ENCODE measurements at regions not wholly inside any gene's neighbourhood (a gene's known extent, or its start where the extent isn't known, plus 50 kb on each side); places are given as distances from the start of the nearest gene placed in this dataset.

- DNase-seq (no peak), ATAC-seq (no peak)
- no peaks in the 10 kb centered on the region for H3K27me3 ChIP-seq (ENCODE audit: low read depth)
- H3K27ac ChIP-seq, result no peak overlapping the region
- intact Hi-C loops (cut with DNase I), result loop anchor here (10.0 kb wide), 1 partner anchor 953 kb away; no protein-coding TSS in a partner anchor
- no peak overlapping the region for H3K4me3 ChIP-seq
- no peaks in the 10 kb centered on the region for H3K36me3 ChIP-seq
- TF ChIP-seq CTCF (IDR thresholded peaks at IDR 0.05), result no peak
- H3K4me1 ChIP-seq, result no peaks in the 10 kb centered on the region
- H3K9me3 ChIP-seq, result no peaks in the 10 kb centered on the region
Measured at GRCh38 chr4:124331781-124332180, 380.8 kb downstream of the ANKRD50 start.

- no peak for ATAC-seq
- Histone ChIP-seq H3K9me3 (no peaks in the 10 kb centered on the region), H3K27ac (no peak overlapping the region), H3K27me3 (ENCODE audit: low read depth) (no peaks in the 10 kb centered on the region), H3K4me3 (no peak overlapping the region), H3K36me3 (no peaks in the 10 kb centered on the region), H3K4me1 (no peaks in the 10 kb centered on the region)
- TF ChIP-seq CTCF (IDR thresholded peaks at IDR 0.05), result no peak
- no peak for DNase-seq
- intact Hi-C loops (cut with DNase I), result loop anchor here (10.0 kb wide), 1 partner anchor 951 kb away; no protein-coding TSS in a partner anchor
Measured at GRCh38 chr4:124333466-124333865, 379.1 kb downstream of the ANKRD50 start.

- Histone ChIP-seq H3K9me3 (no peaks in the 10 kb centered on the region), H3K27me3 (ENCODE audit: low read depth) (no peaks in the 10 kb centered on the region), H3K4me3 (no peak overlapping the region), H3K27ac (no peak overlapping the region), H3K4me1 (no peaks in the 10 kb centered on the region), H3K36me3 (no peaks in the 10 kb centered on the region)
- no peak for DNase-seq
- peak; percentile 68 to 92 for ATAC-seq
- intact Hi-C loops (cut with DNase I), result loop anchor here (10.0 kb wide), 1 partner anchor 951 kb away; no protein-coding TSS in a partner anchor
- TF ChIP-seq CTCF (IDR thresholded peaks at IDR 0.05), result peak; percentile 69
Measured at GRCh38 chr4:124334119-124334518, 378.4 kb downstream of the ANKRD50 start.

- no peak for ATAC-seq
- Histone ChIP-seq H3K27me3 (ENCODE audit: low read depth) (no peaks in the 10 kb centered on the region), H3K36me3 (no peaks in the 10 kb centered on the region), H3K4me1 (no peaks in the 10 kb centered on the region), H3K4me3 (no peak overlapping the region), H3K27ac (no peak overlapping the region), H3K9me3 (no peaks in the 10 kb centered on the region)
- TF ChIP-seq CTCF (IDR thresholded peaks at IDR 0.05), result no peak
- DNase-seq, result no peak
- intact Hi-C loops (cut with DNase I), result loop anchor here (10.0 kb wide), 1 partner anchor 947 kb away; no protein-coding TSS in a partner anchor
Measured at GRCh38 chr4:124337874-124338273, 374.7 kb downstream of the ANKRD50 start.

- Histone ChIP-seq H3K4me1 (no peaks in the 10 kb centered on the region), H3K27ac (no peak overlapping the region), H3K36me3 (no peaks in the 10 kb centered on the region), H3K9me3 (no peaks in the 10 kb centered on the region), H3K27me3 (ENCODE audit: low read depth) (no peaks in the 10 kb centered on the region), H3K4me3 (no peak overlapping the region)
- no peak for ATAC-seq
- no peak for TF ChIP-seq CTCF (IDR thresholded peaks at IDR 0.05)
- DNase-seq, result no peak
- intact Hi-C loops (cut with DNase I), result no loop called here
Measured at GRCh38 chr4:124343661-124344171, 368.8 kb downstream of the ANKRD50 start.

Measured in lower lobe of right lung (tissue), 2 donors.